H9 (cell line): ENCODE measurements at regions not wholly inside any gene's neighbourhood (a gene's known extent, or its start where the extent isn't known, plus 50 kb on each side); places are given as distances from the start of the nearest gene placed in this dataset.

Source experiments
- DNase-seq: peaks from one replicate; pipeline ENCODE4 v3.0.0-alpha.2; 2017
- H2AFZ ChIP-seq: one replicate; pipeline ENCODE4 v1.6.1; 2013; ENCODE audit warnings: mild to moderate bottlenecking, low read length, control low read depth, moderate library complexity
- H2AK5ac ChIP-seq: 2 replicates; pipeline ENCODE4 v1.6.1; 2013; ENCODE audit warnings: low read length, control low read depth, mixed read lengths; ENCODE audit not compliant: insufficient read length
- H2BK120ac ChIP-seq: one replicate; pipeline ENCODE4 v1.6.1; 2013; ENCODE audit warnings: low read depth, mild to moderate bottlenecking, low read length, control low read depth, inconsistent platforms; ENCODE audit not compliant: poor library complexity, severe bottlenecking
- H2BK12ac ChIP-seq: 2 replicates; pipeline ENCODE4 v1.6.1; 2013; ENCODE audit warnings: low read length, control low read depth, mixed read lengths, low read depth; ENCODE audit not compliant: insufficient read length
- H2BK15ac ChIP-seq: 2 replicates; pipeline ENCODE4 v1.6.1; 2013; ENCODE audit warnings: low read depth, low read length, control low read depth
- H2BK20ac ChIP-seq: one replicate; pipeline ENCODE4 v1.6.1; 2013; ENCODE audit warnings: low read depth, mild to moderate bottlenecking, low read length, control low read depth, inconsistent platforms; ENCODE audit not compliant: poor library complexity, severe bottlenecking
- H2BK5ac ChIP-seq: 2 replicates; pipeline ENCODE4 v1.6.1; 2013; ENCODE audit warnings: low read length, control low read depth, mixed read lengths; ENCODE audit not compliant: insufficient read length
- H3K14ac ChIP-seq: 2 replicates; pipeline ENCODE4 v1.6.1; 2013; ENCODE audit warnings: low read length, control low read depth; ENCODE audit not compliant: insufficient read depth
- H3K18ac ChIP-seq: 2 replicates; pipeline ENCODE4 v1.6.1; 2013; ENCODE audit warnings: low read depth, mild to moderate bottlenecking, mixed read lengths, low read length, control low read depth; ENCODE audit not compliant: insufficient read length
- H3K23ac ChIP-seq: 2 replicates; pipeline ENCODE4 v1.6.1; 2013; ENCODE audit warnings: low read length, control low read depth, mixed read lengths, low read depth; ENCODE audit not compliant: insufficient read length
- H3K23me2 ChIP-seq: 2 replicates; pipeline ENCODE4 v1.6.1; 2013; ENCODE audit warnings: low read depth, mild to moderate bottlenecking, mixed read lengths, low read length, control low read depth; ENCODE audit not compliant: insufficient read length, poor library complexity, severe bottlenecking
- H3K27ac ChIP-seq: 2 replicates; pipeline ENCODE4 v1.5.1; 2013; ENCODE audit warnings: low read length, control low read depth, mixed read lengths, low read depth; ENCODE audit not compliant: insufficient read length
- H3K27me3 ChIP-seq: 2 replicates; pipeline ENCODE4 v1.6.1; 2013; ENCODE audit warnings: low read length, control low read depth, inconsistent platforms; ENCODE audit not compliant: insufficient read depth
- H3K4ac ChIP-seq: 2 replicates; pipeline ENCODE4 v1.6.1; 2013; ENCODE audit warnings: low read depth, mild to moderate bottlenecking, control low read depth, inconsistent platforms, low read length, moderate library complexity
- H3K4me1 ChIP-seq: 2 replicates; pipeline ENCODE4 v1.6.1; 2013; ENCODE audit warnings: low read length, control low read depth, inconsistent platforms; ENCODE audit not compliant: insufficient read depth
- H3K4me2 ChIP-seq: 2 replicates; pipeline ENCODE4 v1.6.1; 2013; ENCODE audit warnings: low read length, control low read depth, mixed read lengths; ENCODE audit not compliant: insufficient read length, insufficient read depth
- H3K56ac ChIP-seq: 2 replicates; pipeline ENCODE4 v1.6.1; 2013; ENCODE audit warnings: low read depth, mild to moderate bottlenecking, mixed read lengths, low read length, control low read depth; ENCODE audit not compliant: insufficient read length
- H3K79me1 ChIP-seq: 2 replicates; pipeline ENCODE4 v1.6.1; 2013; ENCODE audit warnings: low read depth, mild to moderate bottlenecking, moderate library complexity, low read length, control low read depth, inconsistent platforms; ENCODE audit not compliant: insufficient read depth, poor library complexity, severe bottlenecking
- H3K79me2 ChIP-seq: 2 replicates; pipeline ENCODE4 v1.6.1; 2013; ENCODE audit warnings: low read length, control low read depth, inconsistent platforms; ENCODE audit not compliant: insufficient read depth
- H3K9ac ChIP-seq: 2 replicates; pipeline ENCODE4 v1.6.1; 2013; ENCODE audit warnings: low read length, control low read depth, mixed read lengths; ENCODE audit not compliant: insufficient read length; ENCODE audit errors: extremely low read depth
- H3K9me3 ChIP-seq: one replicate; pipeline ENCODE4 v1.6.1; 2013; ENCODE audit warnings: low read depth, low read length, inconsistent platforms; ENCODE audit not compliant: control insufficient read depth
- H3T11ph ChIP-seq: one replicate; pipeline ENCODE4 v1.6.1; 2013; ENCODE audit warnings: mild to moderate bottlenecking, low read length, control low read depth, inconsistent platforms
- H4K20me1 ChIP-seq: one replicate; pipeline ENCODE4 v1.6.1; 2013; ENCODE audit not compliant: control insufficient read depth, insufficient read length, insufficient read depth
- H4K5ac ChIP-seq: 2 replicates; pipeline ENCODE4 v1.6.1; 2013; ENCODE audit warnings: low read depth, mild to moderate bottlenecking, mixed read lengths, low read length, control low read depth; ENCODE audit not compliant: insufficient read length
- H4K8ac ChIP-seq: replicated peaks from 2 replicates; pipeline ENCODE4 v1.6.1; 2013; ENCODE audit warnings: low read length, control low read depth, mixed read lengths, low read depth; ENCODE audit not compliant: insufficient read length
- H4K91ac ChIP-seq: 2 replicates; pipeline ENCODE4 v1.6.1; 2013; ENCODE audit warnings: low read depth, mild to moderate bottlenecking, moderate library complexity, mixed read lengths, low read length, control low read depth; ENCODE audit not compliant: insufficient read length
- H3K27ac Mint-ChIP-seq, 3 experiments: 2 replicates in 2 of 3; 3 replicates in 1 of 3; pipeline ENCODE4 v1.8.0; 2020 to 2021; ENCODE audit warnings: mixed read lengths in 3 of 3, mild to moderate bottlenecking in 1 of 3, moderate library complexity in 1 of 3
- H3K27me3 Mint-ChIP-seq: 2 replicates; pipeline ENCODE4 v1.8.0; 2021; ENCODE audit warnings: low read depth, mild to moderate bottlenecking, moderate library complexity, mixed read lengths
- H3K36me3 Mint-ChIP-seq, 3 experiments: 2 replicates in 2 of 3; 3 replicates in 1 of 3; pipeline ENCODE4 v1.8.0; 2020 to 2021; ENCODE audit warnings: low read depth in 3 of 3, mixed read lengths in 3 of 3; ENCODE audit not compliant: insufficient read depth in 1 of 3
- H3K4me1 Mint-ChIP-seq, 2 experiments: 2 replicates each; pipeline ENCODE4 v1.8.0; 2020; ENCODE audit warnings: mixed read lengths in 2 of 2
- H3K4me3 Mint-ChIP-seq, 2 experiments: 2 replicates in 1 of 2; 3 replicates in 1 of 2; pipeline ENCODE4 v1.8.0; 2020 to 2021; ENCODE audit warnings: mild to moderate bottlenecking in 2 of 2, mixed read lengths in 2 of 2, moderate library complexity in 1 of 2
- H3K9me3 Mint-ChIP-seq, 2 experiments: 2 replicates in 1 of 2; 3 replicates in 1 of 2; pipeline ENCODE4 v1.8.0; 2020; ENCODE audit warnings: mild to moderate bottlenecking in 2 of 2, mixed read lengths in 2 of 2, moderate library complexity in 1 of 2
- WGBS: extraction: QIAGEN DNeasy Blood & Tissue Kit; methylation state at CpG from one replicate; pipeline ENCODE4 v1.1.7; 2013; ENCODE audit warnings: missing lambda C conversion rate, low lambda C conversion rate, mixed read lengths; ENCODE audit not compliant: insufficient read length; ENCODE audit errors: extremely low coverage; 5-methylcytosine and 5-hydroxymethylcytosine counted together
- TF ChIP-seq, protein P1 (sequence below): fragments of 200-600 bp; sonication (generic); conservative IDR thresholded peaks from 3 replicates; pipeline ENCODE4 v1.8.0; 2021; ENCODE audit warnings: antibody characterized with exemption, mild to moderate bottlenecking

GRCh38 chr12:75767957-75768356 lies 256.5 kb upstream of the KRR1 start:
- H4K8ac ChIP-seq: no peak overlapping the region
- H4K20me1 ChIP-seq: no peaks in the 10 kb centered on the region
- no peaks in the 10 kb centered on the region for H3K79me2 ChIP-seq
- no peak overlapping the region for H2BK12ac ChIP-seq
- no peak overlapping the region for H2BK20ac ChIP-seq
- H3T11ph ChIP-seq: no peak overlapping the region
- no peak overlapping the region for H4K91ac ChIP-seq
- no peak overlapping the region for H3K14ac ChIP-seq
- TF ChIP-seq, protein P1, sequence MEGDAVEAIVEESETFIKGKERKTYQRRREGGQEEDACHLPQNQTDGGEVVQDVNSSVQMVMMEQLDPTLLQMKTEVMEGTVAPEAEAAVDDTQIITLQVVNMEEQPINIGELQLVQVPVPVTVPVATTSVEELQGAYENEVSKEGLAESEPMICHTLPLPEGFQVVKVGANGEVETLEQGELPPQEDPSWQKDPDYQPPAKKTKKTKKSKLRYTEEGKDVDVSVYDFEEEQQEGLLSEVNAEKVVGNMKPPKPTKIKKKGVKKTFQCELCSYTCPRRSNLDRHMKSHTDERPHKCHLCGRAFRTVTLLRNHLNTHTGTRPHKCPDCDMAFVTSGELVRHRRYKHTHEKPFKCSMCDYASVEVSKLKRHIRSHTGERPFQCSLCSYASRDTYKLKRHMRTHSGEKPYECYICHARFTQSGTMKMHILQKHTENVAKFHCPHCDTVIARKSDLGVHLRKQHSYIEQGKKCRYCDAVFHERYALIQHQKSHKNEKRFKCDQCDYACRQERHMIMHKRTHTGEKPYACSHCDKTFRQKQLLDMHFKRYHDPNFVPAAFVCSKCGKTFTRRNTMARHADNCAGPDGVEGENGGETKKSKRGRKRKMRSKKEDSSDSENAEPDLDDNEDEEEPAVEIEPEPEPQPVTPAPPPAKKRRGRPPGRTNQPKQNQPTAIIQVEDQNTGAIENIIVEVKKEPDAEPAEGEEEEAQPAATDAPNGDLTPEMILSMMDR: no peak
- WGBS: no CpG with 5 or more reads among the region's 2 CpGs
- H2AFZ ChIP-seq: no peak overlapping the region
- no peak overlapping the region for H3K4ac ChIP-seq
- H3K79me1 ChIP-seq: no peaks in the 10 kb centered on the region
- Mint-ChIP-seq H3K36me3 (no peaks in the 10 kb centered on the region), H3K4me3 (no peak overlapping the region), H3K27me3 (no peaks in the 10 kb centered on the region; the same call in 1 of the 2 replicates), H3K9me3 (no peaks in the 10 kb centered on the region), H3K4me1 (peaks cover 45 to 52% of the 10 kb centered on the region in 2 experiments), H3K27ac (no peak overlapping the region; a peak in 2 of 7 replicates)
- no peak for DNase-seq
- H2BK15ac ChIP-seq: no peak overlapping the region
- no peak overlapping the region for H3K23ac ChIP-seq
- H3K9me3 ChIP-seq: no peaks in the 10 kb centered on the region
- no peak overlapping the region for H3K56ac ChIP-seq
- H2BK5ac ChIP-seq: no peak overlapping the region
- no peak overlapping the region for H4K5ac ChIP-seq
- H3K23me2 ChIP-seq: no peaks in the 10 kb centered on the region
- no peaks in the 10 kb centered on the region for H3K27me3 ChIP-seq
- no peak overlapping the region for H3K4me2 ChIP-seq
- no peak overlapping the region for H2AK5ac ChIP-seq
- H3K9ac ChIP-seq: no peak overlapping the region
- H3K18ac ChIP-seq: no peak overlapping the region
- H3K4me1 ChIP-seq: peaks cover 9% of the 10 kb centered on the region
- H3K27ac ChIP-seq: no peak overlapping the region
- H2BK120ac ChIP-seq: no peak overlapping the region
